Gastrocnemius medialis (tissue), 4 donors: ENCODE measurements at regions not wholly inside any gene's neighbourhood (a gene's known extent, or its start where the extent isn't known, plus 50 kb on each side); places are given as distances from the start of the nearest gene placed in this dataset.

ENCODE experiments used
- POLR2A ChIP-seq, 2 donors: fragments of 450-650 bp; IDR thresholded peaks; one replicate each; pipeline ENCODE4 v1.6.1; 2017; ENCODE audit warnings: antibody characterized with exemption in 2 of 2, mild to moderate bottlenecking in 2 of 2, moderate library complexity in 2 of 2
- TF ChIP-seq, protein P1 (sequence below), 5 experiments: fragments of 450-650 bp in 3 of 5; fragments of 200-600 bp in 2 of 5; sonication (generic) in 2 of 5; IDR thresholded peaks in 4 of 5; conservative IDR thresholded peaks in 1 of 5; 1 replicate in 4 of 5; 2 replicates in 1 of 5; pipeline ENCODE4 v1.5.1; 2016 to 2019; ENCODE audit warnings: antibody characterized with exemption in 5 of 5, mild to moderate bottlenecking in 3 of 5, moderate library complexity in 3 of 5

DNA sequence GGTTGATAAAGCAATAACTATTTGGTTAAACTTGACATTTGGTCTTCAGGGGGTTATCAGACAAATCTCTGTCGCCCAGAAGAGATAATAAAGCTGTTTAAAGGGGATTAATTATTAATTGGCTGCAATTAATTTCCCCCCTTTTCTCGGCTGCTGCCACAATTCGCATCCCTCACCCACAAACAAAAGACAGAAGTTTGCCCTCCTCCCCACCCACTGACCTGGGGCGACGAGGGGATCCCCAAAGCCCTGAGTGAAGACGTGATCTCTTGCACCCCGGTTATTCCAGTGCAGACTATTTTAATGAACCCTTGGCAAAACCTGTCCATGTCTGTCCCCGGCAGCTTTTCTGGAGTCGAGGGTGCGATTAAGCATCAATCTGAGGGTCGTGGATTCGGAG lies 55.7 kb upstream of the TMEM33 start:
- TF ChIP-seq, protein P1, sequence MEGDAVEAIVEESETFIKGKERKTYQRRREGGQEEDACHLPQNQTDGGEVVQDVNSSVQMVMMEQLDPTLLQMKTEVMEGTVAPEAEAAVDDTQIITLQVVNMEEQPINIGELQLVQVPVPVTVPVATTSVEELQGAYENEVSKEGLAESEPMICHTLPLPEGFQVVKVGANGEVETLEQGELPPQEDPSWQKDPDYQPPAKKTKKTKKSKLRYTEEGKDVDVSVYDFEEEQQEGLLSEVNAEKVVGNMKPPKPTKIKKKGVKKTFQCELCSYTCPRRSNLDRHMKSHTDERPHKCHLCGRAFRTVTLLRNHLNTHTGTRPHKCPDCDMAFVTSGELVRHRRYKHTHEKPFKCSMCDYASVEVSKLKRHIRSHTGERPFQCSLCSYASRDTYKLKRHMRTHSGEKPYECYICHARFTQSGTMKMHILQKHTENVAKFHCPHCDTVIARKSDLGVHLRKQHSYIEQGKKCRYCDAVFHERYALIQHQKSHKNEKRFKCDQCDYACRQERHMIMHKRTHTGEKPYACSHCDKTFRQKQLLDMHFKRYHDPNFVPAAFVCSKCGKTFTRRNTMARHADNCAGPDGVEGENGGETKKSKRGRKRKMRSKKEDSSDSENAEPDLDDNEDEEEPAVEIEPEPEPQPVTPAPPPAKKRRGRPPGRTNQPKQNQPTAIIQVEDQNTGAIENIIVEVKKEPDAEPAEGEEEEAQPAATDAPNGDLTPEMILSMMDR (IDR thresholded peaks at IDR 0.05 in 4 of 5, conservative IDR thresholded peaks at IDR 0.05 in 1 of 5): no peak
- no peak for TF ChIP-seq POLR2A (IDR thresholded peaks at IDR 0.05)
